Peyer's patch (tissue), 4 donors: ENCODE measurements at regions not wholly inside any gene's neighbourhood (a gene's known extent, or its start where the extent isn't known, plus 50 kb on each side); places are given as distances from the start of the nearest gene placed in this dataset.

ENCODE experiments used
- DNase-seq, 3 donors: peaks; one replicate each; pipeline ENCODE4 v3.0.0-alpha.2; 2017 to 2019
- H3K27ac ChIP-seq, 4 donors: fragments of 200-600 bp; sonication (generic); one replicate each; pipeline ENCODE4 v1.5.1; 2016 to 2019
- H3K27me3 ChIP-seq, 2 donors: fragments of 200-600 bp; sonication (generic); one replicate each; pipeline ENCODE4 v1.5.1; 2019
- H3K36me3 ChIP-seq, 3 donors: fragments of 200-600 bp; sonication (generic); one replicate each; pipeline ENCODE4 v1.5.1; 2016 to 2019
- H3K4me1 ChIP-seq, 4 donors: fragments of 200-600 bp; sonication (generic); one replicate each; pipeline ENCODE4 v1.5.1; 2016 to 2019
- H3K4me3 ChIP-seq, 4 donors: fragments of 200-600 bp; sonication (generic); 1 replicate in 3 of 4; 2 replicates in 1 of 4; pipeline ENCODE4 v1.5.1; 2016 to 2019; ENCODE audit warnings: mild to moderate bottlenecking in 1 of 4
- H3K9me3 ChIP-seq, 4 donors: fragments of 200-600 bp; sonication (generic); one replicate each; pipeline ENCODE4 v1.5.1; 2016 to 2019; ENCODE audit warnings: mild to moderate bottlenecking in 1 of 4
- CTCF ChIP-seq, 6 experiments: fragments of 450-650 bp in 4 of 6; fragments of 200-600 bp in 2 of 6; sonication (generic) in 1 of 6; IDR thresholded peaks; one replicate each; pipeline ENCODE4 v1.5.1; 2017 to 2019; ENCODE audit warnings: antibody characterized with exemption in 6 of 6, mild to moderate bottlenecking in 3 of 6, moderate library complexity in 1 of 6
- POLR2A ChIP-seq, 2 donors: fragments of 450-650 bp; IDR thresholded peaks; one replicate each; pipeline ENCODE4 v1.5.1; 2017; ENCODE audit warnings: antibody characterized with exemption in 2 of 2, mild to moderate bottlenecking in 2 of 2, moderate library complexity in 2 of 2

- H3K4me1 ChIP-seq, result no peaks in the 10 kb centered on the region
- TF ChIP-seq POLR2A (IDR thresholded peaks at IDR 0.05) (no peak), CTCF (IDR thresholded peaks at IDR 0.05) (no peak)
- no peak overlapping the region for H3K4me3 ChIP-seq
- no peak for DNase-seq
- no peaks in the 10 kb centered on the region for H3K27me3 ChIP-seq
- no peaks in the 10 kb centered on the region for H3K36me3 ChIP-seq
- no peaks in the 10 kb centered on the region for H3K9me3 ChIP-seq
- H3K27ac ChIP-seq, result no peak overlapping the region
Measured at GRCh38 chr9:118563677-118564076, 805.6 kb downstream of the BRINP1 start.

GRCh38 chr9:118567861-118568260 is 801.4 kb downstream of the BRINP1 start:
- Histone ChIP-seq H3K27me3 (no peaks in the 10 kb centered on the region), H3K36me3 (no peaks in the 10 kb centered on the region), H3K9me3 (no peaks in the 10 kb centered on the region), H3K27ac (no peak overlapping the region), H3K4me1 (no peaks in the 10 kb centered on the region), H3K4me3 (no peak overlapping the region)
- DNase-seq, result no peak
- TF ChIP-seq POLR2A (IDR thresholded peaks at IDR 0.05) (no peak), CTCF (IDR thresholded peaks at IDR 0.05) (no peak)

- no peak overlapping the region for H3K27ac ChIP-seq
- no peak overlapping the region for H3K4me3 ChIP-seq
- H3K36me3 ChIP-seq, result no peaks in the 10 kb centered on the region
- H3K4me1 ChIP-seq, result no peaks in the 10 kb centered on the region
- no peaks in the 10 kb centered on the region for H3K9me3 ChIP-seq
- H3K27me3 ChIP-seq, result no peaks in the 10 kb centered on the region
- no peak for TF ChIP-seq CTCF (IDR thresholded peaks at IDR 0.05)
- TF ChIP-seq POLR2A (IDR thresholded peaks at IDR 0.05), result no peak
- DNase-seq, result no peak
Measured at GRCh38 chr9:118568704-118569103, 800.5 kb downstream of the BRINP1 start.

- H3K9me3 ChIP-seq, result no peaks in the 10 kb centered on the region
- H3K27me3 ChIP-seq, result no peaks in the 10 kb centered on the region
- H3K4me3 ChIP-seq, result no peak overlapping the region
- TF ChIP-seq CTCF (IDR thresholded peaks at IDR 0.05) (no peak), POLR2A (IDR thresholded peaks at IDR 0.05) (no peak)
- H3K4me1 ChIP-seq, result no peaks in the 10 kb centered on the region
- H3K36me3 ChIP-seq, result no peaks in the 10 kb centered on the region
- DNase-seq, result no peak
- no peak overlapping the region for H3K27ac ChIP-seq
Measured at GRCh38 chr9:118569148-118569547, 800.1 kb downstream of the BRINP1 start.

GRCh38 chr9:118570066-118570465 is 799.2 kb downstream of the BRINP1 start:
- no peaks in the 10 kb centered on the region for H3K27me3 ChIP-seq
- no peak overlapping the region for H3K4me3 ChIP-seq
- TF ChIP-seq CTCF (IDR thresholded peaks at IDR 0.05) (no peak), POLR2A (IDR thresholded peaks at IDR 0.05) (no peak)
- no peaks in the 10 kb centered on the region for H3K4me1 ChIP-seq
- no peak for DNase-seq
- H3K27ac ChIP-seq, result no peak overlapping the region
- no peaks in the 10 kb centered on the region for H3K36me3 ChIP-seq
- H3K9me3 ChIP-seq, result no peaks in the 10 kb centered on the region
